ENCODE measurements at regions not wholly inside any gene's neighbourhood (a gene's known extent, or its start where the extent isn't known, plus 50 kb on each side); places are given as distances from the start of the nearest gene placed in this dataset.

DNA sequence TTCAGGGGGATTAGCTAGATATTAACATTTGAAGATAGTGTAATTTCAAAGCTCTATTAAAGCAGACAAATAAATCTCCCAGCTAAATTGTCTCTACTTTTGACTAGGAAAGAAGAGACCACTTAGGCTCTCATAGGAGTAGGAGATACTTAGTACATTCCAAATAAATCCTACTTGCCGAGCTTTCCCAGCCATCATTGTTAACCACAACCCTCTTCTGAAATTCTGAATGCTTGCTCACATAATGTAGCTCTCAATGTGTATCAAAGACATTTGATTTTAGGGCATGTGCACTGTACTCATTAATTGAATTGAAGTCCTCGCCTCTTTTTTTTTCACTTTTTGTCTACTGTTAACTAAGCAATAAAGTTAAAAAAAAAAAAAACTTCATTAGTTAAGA, 598.2 kb upstream of the ADAMTS9 start:
- no peak overlapping the region for H2AFZ ChIP-seq
- no peaks in the 10 kb centered on the region for H3K79me2 ChIP-seq (replicated peaks; ENCODE audit: insufficient read depth)
- H3K36me3 ChIP-seq (ENCODE audit: insufficient read depth), result no peaks in the 10 kb centered on the region
- Mint-ChIP-seq H3K27me3 (ENCODE audit: insufficient read depth, low read depth, poor library complexity) (peaks cover 4% of the 10 kb centered on the region), H3K4me1 (peaks cover 17% of the 10 kb centered on the region; the same call in 2 of the 3 replicates), H3K27ac (no peak overlapping the region), H3K36me3 (ENCODE audit: low read depth) (no peaks in the 10 kb centered on the region), H3K4me3 (no peak overlapping the region), H3K9me3 (no peaks in the 10 kb centered on the region)
- ATAC-seq (no peak), DNase-seq (ENCODE audit: low spot score) (no peak)
- H3K9me2 ChIP-seq (ENCODE audit: insufficient read depth), result 0 out of 2 replicates have a peak, but pooled peaks cover 5% of the 10 kb centered on the region
- H4K20me1 ChIP-seq (replicated peaks; ENCODE audit: insufficient read depth), result no peaks in the 10 kb centered on the region
- no peak for TF ChIP-seq POLR2AphosphoS5 (IDR thresholded peaks at IDR 0.05; ENCODE audit: low read depth)
- TF ChIP-seq NANOG (IDR thresholded peaks at IDR 0.05; ENCODE audit: borderline replicate concordance), result no peak
- no peak for TF ChIP-seq ZNF114 (CRISPR knock-in tag; IDR thresholded peaks at IDR 0.05)
- TF ChIP-seq CREB1 (CRISPR knock-in tag; IDR thresholded peaks at IDR 0.05; ENCODE audit: low read depth), result no peak
- no peak for TF ChIP-seq REST (IDR thresholded peaks at IDR 0.05; ENCODE audit: unreplicated experiment)
- no peak for TF ChIP-seq JUNB (IDR thresholded peaks at IDR 0.05; ENCODE audit: unreplicated experiment)
- no peak for TF ChIP-seq EZH2phosphoT487 (IDR thresholded peaks at IDR 0.05; ENCODE audit: unreplicated experiment)
- TF ChIP-seq ZNF331 (CRISPR knock-in tag; IDR thresholded peaks at IDR 0.05; ENCODE audit: low read depth), result no peak
- TF ChIP-seq EZH2 (IDR thresholded peaks at IDR 0.05; ENCODE audit: low read depth, unreplicated experiment), result no peak
- TF ChIP-seq, protein P1, sequence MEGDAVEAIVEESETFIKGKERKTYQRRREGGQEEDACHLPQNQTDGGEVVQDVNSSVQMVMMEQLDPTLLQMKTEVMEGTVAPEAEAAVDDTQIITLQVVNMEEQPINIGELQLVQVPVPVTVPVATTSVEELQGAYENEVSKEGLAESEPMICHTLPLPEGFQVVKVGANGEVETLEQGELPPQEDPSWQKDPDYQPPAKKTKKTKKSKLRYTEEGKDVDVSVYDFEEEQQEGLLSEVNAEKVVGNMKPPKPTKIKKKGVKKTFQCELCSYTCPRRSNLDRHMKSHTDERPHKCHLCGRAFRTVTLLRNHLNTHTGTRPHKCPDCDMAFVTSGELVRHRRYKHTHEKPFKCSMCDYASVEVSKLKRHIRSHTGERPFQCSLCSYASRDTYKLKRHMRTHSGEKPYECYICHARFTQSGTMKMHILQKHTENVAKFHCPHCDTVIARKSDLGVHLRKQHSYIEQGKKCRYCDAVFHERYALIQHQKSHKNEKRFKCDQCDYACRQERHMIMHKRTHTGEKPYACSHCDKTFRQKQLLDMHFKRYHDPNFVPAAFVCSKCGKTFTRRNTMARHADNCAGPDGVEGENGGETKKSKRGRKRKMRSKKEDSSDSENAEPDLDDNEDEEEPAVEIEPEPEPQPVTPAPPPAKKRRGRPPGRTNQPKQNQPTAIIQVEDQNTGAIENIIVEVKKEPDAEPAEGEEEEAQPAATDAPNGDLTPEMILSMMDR (conservative IDR thresholded peaks at IDR 0.05; ENCODE audit: low read depth in 2 of 2), result no peak
- TF ChIP-seq, protein P2, sequence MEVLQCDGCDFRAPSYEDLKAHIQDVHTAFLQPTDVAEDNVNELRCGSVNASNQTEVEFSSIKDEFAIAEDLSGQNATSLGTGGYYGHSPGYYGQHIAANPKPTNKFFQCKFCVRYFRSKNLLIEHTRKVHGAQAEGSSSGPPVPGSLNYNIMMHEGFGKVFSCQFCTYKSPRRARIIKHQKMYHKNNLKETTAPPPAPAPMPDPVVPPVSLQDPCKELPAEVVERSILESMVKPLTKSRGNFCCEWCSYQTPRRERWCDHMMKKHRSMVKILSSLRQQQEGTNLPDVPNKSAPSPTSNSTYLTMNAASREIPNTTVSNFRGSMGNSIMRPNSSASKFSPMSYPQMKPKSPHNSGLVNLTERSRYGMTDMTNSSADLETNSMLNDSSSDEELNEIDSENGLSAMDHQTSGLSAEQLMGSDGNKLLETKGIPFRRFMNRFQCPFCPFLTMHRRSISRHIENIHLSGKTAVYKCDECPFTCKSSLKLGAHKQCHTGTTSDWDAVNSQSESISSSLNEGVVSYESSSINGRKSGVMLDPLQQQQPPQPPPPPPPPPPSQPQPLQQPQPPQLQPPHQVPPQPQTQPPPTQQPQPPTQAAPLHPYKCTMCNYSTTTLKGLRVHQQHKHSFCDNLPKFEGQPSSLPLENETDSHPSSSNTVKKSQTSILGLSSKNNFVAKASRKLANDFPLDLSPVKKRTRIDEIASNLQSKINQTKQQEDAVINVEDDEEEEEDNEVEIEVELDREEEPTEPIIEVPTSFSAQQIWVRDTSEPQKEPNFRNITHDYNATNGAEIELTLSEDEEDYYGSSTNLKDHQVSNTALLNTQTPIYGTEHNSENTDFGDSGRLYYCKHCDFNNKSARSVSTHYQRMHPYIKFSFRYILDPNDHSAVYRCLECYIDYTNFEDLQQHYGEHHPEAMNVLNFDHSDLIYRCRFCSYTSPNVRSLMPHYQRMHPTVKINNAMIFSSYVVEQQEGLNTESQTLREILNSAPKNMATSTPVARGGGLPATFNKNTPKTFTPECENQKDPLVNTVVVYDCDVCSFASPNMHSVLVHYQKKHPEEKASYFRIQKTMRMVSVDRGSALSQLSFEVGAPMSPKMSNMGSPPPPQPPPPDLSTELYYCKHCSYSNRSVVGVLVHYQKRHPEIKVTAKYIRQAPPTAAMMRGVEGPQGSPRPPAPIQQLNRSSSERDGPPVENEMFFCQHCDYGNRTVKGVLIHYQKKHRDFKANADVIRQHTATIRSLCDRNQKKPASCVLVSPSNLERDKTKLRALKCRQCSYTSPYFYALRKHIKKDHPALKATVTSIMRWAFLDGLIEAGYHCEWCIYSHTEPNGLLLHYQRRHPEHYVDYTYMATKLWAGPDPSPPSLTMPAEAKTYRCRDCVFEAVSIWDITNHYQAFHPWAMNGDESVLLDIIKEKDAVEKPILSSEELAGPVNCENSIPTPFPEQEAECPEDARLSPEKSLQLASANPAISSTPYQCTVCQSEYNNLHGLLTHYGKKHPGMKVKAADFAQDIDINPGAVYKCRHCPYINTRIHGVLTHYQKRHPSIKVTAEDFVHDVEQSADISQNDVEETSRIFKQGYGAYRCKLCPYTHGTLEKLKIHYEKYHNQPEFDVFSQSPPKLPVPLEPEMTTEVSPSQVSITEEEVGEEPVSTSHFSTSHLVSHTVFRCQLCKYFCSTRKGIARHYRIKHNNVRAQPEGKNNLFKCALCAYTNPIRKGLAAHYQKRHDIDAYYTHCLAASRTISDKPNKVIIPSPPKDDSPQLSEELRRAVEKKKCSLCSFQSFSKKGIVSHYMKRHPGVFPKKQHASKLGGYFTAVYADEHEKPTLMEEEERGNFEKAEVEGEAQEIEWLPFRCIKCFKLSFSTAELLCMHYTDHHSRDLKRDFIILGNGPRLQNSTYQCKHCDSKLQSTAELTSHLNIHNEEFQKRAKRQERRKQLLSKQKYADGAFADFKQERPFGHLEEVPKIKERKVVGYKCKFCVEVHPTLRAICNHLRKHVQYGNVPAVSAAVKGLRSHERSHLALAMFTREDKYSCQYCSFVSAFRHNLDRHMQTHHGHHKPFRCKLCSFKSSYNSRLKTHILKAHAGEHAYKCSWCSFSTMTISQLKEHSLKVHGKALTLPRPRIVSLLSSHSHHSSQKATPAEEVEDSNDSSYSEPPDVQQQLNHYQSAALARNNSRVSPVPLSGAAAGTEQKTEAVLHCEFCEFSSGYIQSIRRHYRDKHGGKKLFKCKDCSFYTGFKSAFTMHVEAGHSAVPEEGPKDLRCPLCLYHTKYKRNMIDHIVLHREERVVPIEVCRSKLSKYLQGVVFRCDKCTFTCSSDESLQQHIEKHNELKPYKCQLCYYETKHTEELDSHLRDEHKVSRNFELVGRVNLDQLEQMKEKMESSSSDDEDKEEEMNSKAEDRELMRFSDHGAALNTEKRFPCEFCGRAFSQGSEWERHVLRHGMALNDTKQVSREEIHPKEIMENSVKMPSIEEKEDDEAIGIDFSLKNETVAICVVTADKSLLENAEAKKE (CRISPR knock-in tag; IDR thresholded peaks at IDR 0.05), result no peak
- TF ChIP-seq, protein P3, sequence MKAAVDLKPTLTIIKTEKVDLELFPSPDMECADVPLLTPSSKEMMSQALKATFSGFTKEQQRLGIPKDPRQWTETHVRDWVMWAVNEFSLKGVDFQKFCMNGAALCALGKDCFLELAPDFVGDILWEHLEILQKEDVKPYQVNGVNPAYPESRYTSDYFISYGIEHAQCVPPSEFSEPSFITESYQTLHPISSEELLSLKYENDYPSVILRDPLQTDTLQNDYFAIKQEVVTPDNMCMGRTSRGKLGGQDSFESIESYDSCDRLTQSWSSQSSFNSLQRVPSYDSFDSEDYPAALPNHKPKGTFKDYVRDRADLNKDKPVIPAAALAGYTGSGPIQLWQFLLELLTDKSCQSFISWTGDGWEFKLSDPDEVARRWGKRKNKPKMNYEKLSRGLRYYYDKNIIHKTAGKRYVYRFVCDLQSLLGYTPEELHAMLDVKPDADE (IDR thresholded peaks at IDR 0.05), result no peak
- TF ChIP-seq STAT1 (IDR thresholded peaks at IDR 0.05; ENCODE audit: unreplicated experiment), result no peak
- no peaks in the 10 kb centered on the region for H3K27me3 ChIP-seq (ENCODE audit: insufficient read depth)
- H3F3A ChIP-seq (replicated peaks; ENCODE audit: low read depth), result no peaks in the 10 kb centered on the region
- no peak overlapping the region for H3K27ac ChIP-seq (ENCODE audit: low read depth)
- no peak overlapping the region for H3K4me3 ChIP-seq
- no peaks in the 10 kb centered on the region; the same call in 1 of the 2 replicates for H3K4me1 ChIP-seq (ENCODE audit: insufficient read depth)
- H3K4me2 ChIP-seq, result no peak overlapping the region
